ENCODE measurements at regions not wholly inside any gene's neighbourhood (a gene's known extent, or its start where the extent isn't known, plus 50 kb on each side); places are given as distances from the start of the nearest gene placed in this dataset.
"Not testable (repeated sequence)": the region's sequence is repeated elsewhere in the genome, so short reads cannot be mapped to it uniquely, and the experiment has no call there.

DNA sequence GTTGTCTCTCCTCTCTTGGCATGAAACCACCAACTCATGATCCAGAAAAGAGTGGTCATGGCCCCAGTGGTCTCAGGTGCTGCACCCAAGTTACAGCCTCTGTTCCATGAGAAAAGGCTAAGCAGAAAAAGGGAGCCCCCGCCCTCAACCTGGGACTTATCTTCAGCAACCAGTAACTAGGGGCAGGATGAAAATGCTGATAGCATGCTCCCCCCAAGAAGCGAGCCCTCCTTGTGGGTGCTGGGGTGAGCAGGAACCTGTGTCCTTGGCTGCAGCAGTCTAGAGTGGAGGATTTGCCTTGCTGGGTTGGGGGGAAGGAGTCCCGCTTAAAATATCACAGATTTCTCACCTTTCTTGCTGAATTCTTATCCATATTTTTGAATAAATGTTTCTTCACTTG is 490.0 kb downstream of the SUCLG1 start:
- H3K79me2 ChIP-seq, result no peaks in the 10 kb centered on the region
- no peaks in the 10 kb centered on the region for H3K36me3 ChIP-seq (replicated peaks; ENCODE audit: insufficient read depth, low read depth)
- H3K9me2 ChIP-seq (replicated peaks; ENCODE audit: insufficient read depth), result no peaks in the 10 kb centered on the region
- no peaks in the 10 kb centered on the region for H3K4me1 ChIP-seq (ENCODE audit: insufficient read depth)
- H3K9me3 ChIP-seq (ENCODE audit: low read depth), result no peaks in the 10 kb centered on the region
- TF ChIP-seq, protein P1, sequence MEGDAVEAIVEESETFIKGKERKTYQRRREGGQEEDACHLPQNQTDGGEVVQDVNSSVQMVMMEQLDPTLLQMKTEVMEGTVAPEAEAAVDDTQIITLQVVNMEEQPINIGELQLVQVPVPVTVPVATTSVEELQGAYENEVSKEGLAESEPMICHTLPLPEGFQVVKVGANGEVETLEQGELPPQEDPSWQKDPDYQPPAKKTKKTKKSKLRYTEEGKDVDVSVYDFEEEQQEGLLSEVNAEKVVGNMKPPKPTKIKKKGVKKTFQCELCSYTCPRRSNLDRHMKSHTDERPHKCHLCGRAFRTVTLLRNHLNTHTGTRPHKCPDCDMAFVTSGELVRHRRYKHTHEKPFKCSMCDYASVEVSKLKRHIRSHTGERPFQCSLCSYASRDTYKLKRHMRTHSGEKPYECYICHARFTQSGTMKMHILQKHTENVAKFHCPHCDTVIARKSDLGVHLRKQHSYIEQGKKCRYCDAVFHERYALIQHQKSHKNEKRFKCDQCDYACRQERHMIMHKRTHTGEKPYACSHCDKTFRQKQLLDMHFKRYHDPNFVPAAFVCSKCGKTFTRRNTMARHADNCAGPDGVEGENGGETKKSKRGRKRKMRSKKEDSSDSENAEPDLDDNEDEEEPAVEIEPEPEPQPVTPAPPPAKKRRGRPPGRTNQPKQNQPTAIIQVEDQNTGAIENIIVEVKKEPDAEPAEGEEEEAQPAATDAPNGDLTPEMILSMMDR (IDR thresholded peaks at IDR 0.05; ENCODE audit: poor library complexity), result no peak
- TF ChIP-seq EZH2phosphoT487 (IDR thresholded peaks at IDR 0.05; ENCODE audit: low read depth, severe bottlenecking, unreplicated experiment) (no peak), EZH2 (IDR thresholded peaks at IDR 0.05; ENCODE audit: borderline replicate concordance) (no peak)
- H3K27ac ChIP-seq, result no peak overlapping the region
- H2AFZ ChIP-seq, result no peak overlapping the region
- DNase-seq (ENCODE audit: low spot score), result no peak
- H3K27me3 ChIP-seq, result no peaks in the 10 kb centered on the region
- no peaks in the 10 kb centered on the region for H4K20me1 ChIP-seq (ENCODE audit: insufficient read depth, poor library complexity, severe bottlenecking)
- no peak overlapping the region for H3K4me3 ChIP-seq
- no peak overlapping the region for H3K4me2 ChIP-seq
- WGBS (ENCODE audit: low lambda C conversion rate, missing lambda C conversion rate), result 95% methylated on average over 3 of the region's 3 CpGs

DNA sequence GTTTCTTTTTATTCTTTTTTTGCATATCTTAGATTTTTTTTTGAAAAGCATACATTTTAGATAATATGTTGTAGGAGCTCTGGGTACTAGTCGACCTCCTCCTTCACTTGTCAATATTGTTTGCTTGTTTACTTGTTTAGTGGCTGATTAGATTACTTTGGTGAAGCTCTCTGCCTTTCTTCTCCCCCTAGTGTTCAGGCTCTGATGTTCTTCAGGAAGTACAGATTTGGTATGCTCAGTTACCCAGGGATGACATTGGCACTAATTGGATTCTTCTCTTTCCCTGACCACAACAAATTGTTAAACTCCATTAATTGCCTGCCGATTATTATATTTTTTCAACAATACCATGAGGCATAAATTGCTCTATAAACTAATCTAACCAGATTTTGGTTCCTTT is 491.2 kb downstream of the SUCLG1 start:
- Histone ChIP-seq H3K36me3 (replicated peaks; ENCODE audit: insufficient read depth, low read depth) (no peaks in the 10 kb centered on the region), H3K27me3 (no peaks in the 10 kb centered on the region), H2AFZ (no peak overlapping the region), H3K4me2 (no peak overlapping the region), H3K4me1 (ENCODE audit: insufficient read depth) (no peaks in the 10 kb centered on the region), H3K79me2 (no peaks in the 10 kb centered on the region), H3K4me3 (no peak overlapping the region), H4K20me1 (ENCODE audit: insufficient read depth, poor library complexity, severe bottlenecking) (no peaks in the 10 kb centered on the region), H3K9me2 (replicated peaks; ENCODE audit: insufficient read depth) (no peaks in the 10 kb centered on the region), H3K27ac (no peak overlapping the region), H3K9me3 (ENCODE audit: low read depth) (no peaks in the 10 kb centered on the region)
- no peak for DNase-seq (ENCODE audit: low spot score)
- no peak for TF ChIP-seq EZH2phosphoT487 (IDR thresholded peaks at IDR 0.05; ENCODE audit: low read depth, severe bottlenecking, unreplicated experiment)
- WGBS (ENCODE audit: low lambda C conversion rate, missing lambda C conversion rate), result 55% methylated on average over 2 of the region's 2 CpGs

DNA sequence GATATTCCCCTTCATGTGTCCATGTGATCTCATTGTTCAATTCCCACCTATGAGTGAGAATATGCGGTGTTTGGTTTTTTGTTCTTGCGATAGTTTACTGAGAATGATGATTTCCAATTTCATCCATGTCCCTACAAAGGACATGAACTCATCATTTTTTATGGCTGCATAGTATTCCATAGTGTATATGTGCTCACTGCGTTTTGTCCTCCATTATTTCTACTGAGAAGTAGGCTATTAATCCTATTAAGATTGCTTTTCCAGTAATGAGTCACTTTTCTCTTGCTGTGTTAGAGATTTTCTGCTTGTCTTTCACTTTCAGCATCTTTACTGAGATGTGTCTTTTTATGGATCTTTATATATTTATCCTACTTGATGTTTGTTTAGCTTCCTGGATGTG is 492.1 kb downstream of the SUCLG1 start:
- not testable (repeated sequence) for H3K27ac ChIP-seq; H3K27me3 ChIP-seq; H3K9me3 ChIP-seq (ENCODE audit: low read depth); H3K4me1 ChIP-seq (ENCODE audit: insufficient read depth); H2AFZ ChIP-seq; DNase-seq (ENCODE audit: low spot score); H3K9me2 ChIP-seq (replicated peaks; ENCODE audit: insufficient read depth); H3K4me2 ChIP-seq; H3K36me3 ChIP-seq (replicated peaks; ENCODE audit: insufficient read depth, low read depth); H4K20me1 ChIP-seq (ENCODE audit: insufficient read depth, poor library complexity, severe bottlenecking); H3K4me3 ChIP-seq; H3K79me2 ChIP-seq
- 97% methylated on average over 3 of the region's 3 CpGs for WGBS (ENCODE audit: low lambda C conversion rate, missing lambda C conversion rate)

DNA sequence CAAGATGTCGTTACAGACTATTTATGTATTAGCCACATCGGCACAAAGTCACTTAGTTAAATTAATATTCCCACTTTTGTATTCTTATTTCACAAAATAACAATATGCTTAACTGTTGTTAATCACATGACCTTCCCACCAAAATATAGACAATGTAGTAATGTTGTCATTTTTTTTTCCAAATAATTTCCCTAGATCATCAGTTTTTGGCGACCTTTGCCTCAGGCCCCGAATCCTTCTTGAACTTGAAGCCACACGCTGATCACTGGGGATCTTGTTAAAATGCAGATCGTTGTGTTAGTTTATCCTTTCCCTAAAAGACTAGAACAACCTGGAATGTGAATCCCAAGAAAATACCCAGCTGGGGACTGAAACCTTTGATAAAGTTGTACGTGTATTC is 497.6 kb downstream of the SUCLG1 start:
- WGBS (ENCODE audit: low lambda C conversion rate, missing lambda C conversion rate), result 90% methylated on average over 7 of the region's 7 CpGs
- Histone ChIP-seq H3K4me3 (no peak overlapping the region), H3K9me3 (ENCODE audit: low read depth) (no peaks in the 10 kb centered on the region), H3K4me2 (no peak overlapping the region), H4K20me1 (ENCODE audit: insufficient read depth, poor library complexity, severe bottlenecking) (no peaks in the 10 kb centered on the region), H3K4me1 (ENCODE audit: insufficient read depth) (no peaks in the 10 kb centered on the region), H2AFZ (no peak overlapping the region), H3K27me3 (no peaks in the 10 kb centered on the region), H3K9me2 (replicated peaks; ENCODE audit: insufficient read depth) (no peaks in the 10 kb centered on the region), H3K36me3 (replicated peaks; ENCODE audit: insufficient read depth, low read depth) (no peaks in the 10 kb centered on the region), H3K27ac (no peak overlapping the region), H3K79me2 (no peaks in the 10 kb centered on the region)
- TF ChIP-seq EZH2 (IDR thresholded peaks at IDR 0.05; ENCODE audit: borderline replicate concordance) (no peak), EZH2phosphoT487 (IDR thresholded peaks at IDR 0.05; ENCODE audit: low read depth, severe bottlenecking, unreplicated experiment) (no peak)
- TF ChIP-seq, protein P1 (IDR thresholded peaks at IDR 0.05; ENCODE audit: poor library complexity), result no peak
- no peak for DNase-seq (ENCODE audit: low spot score)

DNA sequence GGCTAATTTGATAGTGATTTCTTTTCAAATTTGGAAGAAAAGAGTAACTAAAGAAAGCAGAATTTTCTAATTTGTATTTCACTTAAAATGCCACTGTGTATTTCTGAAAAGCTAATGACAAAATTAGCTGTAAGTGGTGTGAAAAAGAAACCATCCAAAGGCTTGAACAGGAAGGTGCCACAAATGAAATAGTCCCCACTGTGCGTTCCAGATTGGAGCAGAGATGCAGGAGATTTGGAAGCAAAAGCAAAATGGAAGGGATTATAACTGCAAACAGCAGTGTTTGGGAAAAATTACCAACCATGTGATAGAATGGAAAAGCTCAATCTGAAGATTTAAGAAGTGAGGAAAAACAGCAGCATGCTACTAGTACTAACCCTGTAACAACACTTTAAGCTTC is 498.7 kb downstream of the SUCLG1 start:
- H3K27ac ChIP-seq, result no peak overlapping the region
- H2AFZ ChIP-seq, result no peak overlapping the region
- WGBS (ENCODE audit: low lambda C conversion rate, missing lambda C conversion rate), result 96% methylated on average over 1 of the region's 1 CpG
- H3K79me2 ChIP-seq, result no peaks in the 10 kb centered on the region
- H4K20me1 ChIP-seq (ENCODE audit: insufficient read depth, poor library complexity, severe bottlenecking), result no peaks in the 10 kb centered on the region
- no peaks in the 10 kb centered on the region for H3K27me3 ChIP-seq
- no peaks in the 10 kb centered on the region for H3K9me3 ChIP-seq (ENCODE audit: low read depth)
- DNase-seq (ENCODE audit: low spot score), result no peak
- no peaks in the 10 kb centered on the region for H3K4me1 ChIP-seq (ENCODE audit: insufficient read depth)
- TF ChIP-seq, protein P1 (IDR thresholded peaks at IDR 0.05; ENCODE audit: poor library complexity), result no peak
- TF ChIP-seq EZH2phosphoT487 (IDR thresholded peaks at IDR 0.05; ENCODE audit: low read depth, severe bottlenecking, unreplicated experiment), result no peak
- TF ChIP-seq EZH2 (IDR thresholded peaks at IDR 0.05; ENCODE audit: borderline replicate concordance), result no peak
- H3K4me2 ChIP-seq, result no peak overlapping the region
- H3K36me3 ChIP-seq (replicated peaks; ENCODE audit: insufficient read depth, low read depth), result no peaks in the 10 kb centered on the region
- no peak overlapping the region for H3K4me3 ChIP-seq
- H3K9me2 ChIP-seq (replicated peaks; ENCODE audit: insufficient read depth), result no peaks in the 10 kb centered on the region
